ENCODE measurements at regions not wholly inside any gene's neighbourhood (a gene's known extent, or its start where the extent isn't known, plus 50 kb on each side); places are given as distances from the start of the nearest gene placed in this dataset.

DNA sequence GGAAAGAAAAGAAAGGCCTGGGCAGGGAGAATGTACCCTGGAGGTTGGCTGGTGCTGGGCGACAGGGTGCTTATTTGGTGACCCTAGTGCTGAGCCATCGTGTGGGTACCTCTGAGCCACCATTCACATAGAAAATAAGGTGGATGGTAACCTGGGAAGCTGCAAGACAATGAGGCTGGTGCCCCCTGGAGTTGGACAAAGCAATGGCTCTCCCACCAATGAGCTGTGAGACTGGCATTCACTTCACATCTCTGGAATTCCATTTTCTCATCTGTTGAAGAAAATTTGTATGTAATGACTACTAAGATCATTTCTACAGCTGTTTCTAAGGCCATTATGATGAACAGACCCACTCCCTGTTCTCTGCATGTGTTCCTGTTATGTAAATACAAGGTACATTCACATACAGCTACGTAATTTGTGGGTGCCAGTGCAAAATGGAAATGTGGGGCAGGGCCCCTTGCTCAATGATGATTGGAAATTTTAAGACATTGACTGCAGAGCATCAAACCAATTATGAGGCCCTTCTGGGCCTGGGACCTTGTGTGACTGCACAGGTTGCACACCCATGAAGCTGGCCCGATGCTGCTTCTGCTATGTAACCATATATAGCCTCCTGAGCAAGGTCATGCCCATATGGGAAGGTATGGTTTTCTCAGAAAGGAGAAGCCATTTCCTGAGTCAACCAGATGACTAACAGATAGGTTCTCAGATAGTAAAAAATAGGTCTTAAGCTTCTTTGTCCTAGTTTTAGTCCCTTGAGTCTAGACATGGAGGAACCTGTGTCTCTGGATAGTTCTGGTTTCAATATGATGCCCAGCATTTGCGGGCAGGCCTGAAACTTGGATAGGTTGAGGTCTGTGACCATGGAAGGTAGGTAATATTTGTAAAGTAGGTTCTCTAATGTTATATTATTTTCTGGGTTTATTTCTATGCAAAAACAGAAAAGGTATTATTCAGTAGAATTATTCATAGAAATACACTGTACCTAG is 63.4 kb upstream of the IGF1 start:
- no peak for DNase-seq
- intact Hi-C loops (cut with DNase I) = no loop called here

DNA sequence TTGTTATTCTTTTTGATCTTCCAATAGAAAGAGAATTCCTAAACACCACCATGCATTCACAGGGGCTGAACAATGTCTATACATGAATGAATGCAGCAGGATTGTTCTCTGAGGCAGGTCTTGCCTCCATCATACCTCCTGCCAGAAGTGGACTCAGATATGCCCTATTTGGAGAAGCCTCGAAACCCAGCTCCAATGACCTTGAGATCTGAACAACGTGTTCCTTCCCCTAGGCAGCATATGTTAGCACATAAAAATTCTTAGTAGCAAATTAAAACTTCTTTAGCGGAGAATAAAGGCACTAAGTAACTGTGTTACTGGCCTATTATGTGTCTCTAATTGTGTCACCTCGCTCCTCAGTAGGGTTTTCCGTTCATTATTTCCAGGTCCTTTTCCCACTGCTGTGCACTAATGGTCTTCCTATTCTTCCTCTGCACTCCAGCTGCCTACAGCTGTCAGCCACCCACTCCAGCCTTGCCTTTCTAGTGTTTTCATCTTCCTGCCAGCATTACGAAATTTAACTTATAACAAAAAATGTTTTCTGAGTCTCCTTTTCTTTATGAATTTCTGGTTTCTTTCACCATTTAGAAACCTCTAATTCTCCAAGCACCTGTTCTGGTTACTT is 62.6 kb upstream of the IGF1 start:
- no peak for DNase-seq
- intact Hi-C loops (cut with DNase I) = no loop called here

DNA sequence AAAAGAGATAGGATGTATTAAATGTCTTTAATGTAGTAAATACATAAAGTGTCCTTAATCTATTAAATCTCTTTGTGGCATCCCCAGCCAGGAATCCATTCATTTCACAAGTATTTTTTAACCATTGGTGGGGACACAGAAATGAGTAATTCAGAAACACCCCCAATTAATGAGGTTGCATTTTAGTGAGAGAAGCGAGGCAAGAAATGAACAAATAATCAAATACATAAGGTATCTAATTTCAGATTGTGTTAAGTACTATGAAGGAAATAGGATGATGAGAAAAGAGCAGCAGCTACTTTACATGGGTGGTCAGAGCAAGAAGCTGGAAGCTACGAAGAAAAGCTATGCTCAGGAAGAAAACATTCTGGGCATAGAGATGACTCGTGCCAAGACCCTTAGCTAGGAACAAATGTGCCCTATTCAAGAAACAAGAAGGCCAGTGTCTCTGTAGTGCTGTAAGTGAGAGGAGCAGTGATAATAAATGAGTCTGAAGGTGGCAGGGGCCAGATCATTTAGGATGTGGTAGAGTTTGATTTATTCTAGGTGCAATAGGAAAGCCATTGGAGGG is 60.5 kb upstream of the IGF1 start:
- intact Hi-C loops (cut with DNase I) = no loop called here
- DNase-seq = no peak

DNA sequence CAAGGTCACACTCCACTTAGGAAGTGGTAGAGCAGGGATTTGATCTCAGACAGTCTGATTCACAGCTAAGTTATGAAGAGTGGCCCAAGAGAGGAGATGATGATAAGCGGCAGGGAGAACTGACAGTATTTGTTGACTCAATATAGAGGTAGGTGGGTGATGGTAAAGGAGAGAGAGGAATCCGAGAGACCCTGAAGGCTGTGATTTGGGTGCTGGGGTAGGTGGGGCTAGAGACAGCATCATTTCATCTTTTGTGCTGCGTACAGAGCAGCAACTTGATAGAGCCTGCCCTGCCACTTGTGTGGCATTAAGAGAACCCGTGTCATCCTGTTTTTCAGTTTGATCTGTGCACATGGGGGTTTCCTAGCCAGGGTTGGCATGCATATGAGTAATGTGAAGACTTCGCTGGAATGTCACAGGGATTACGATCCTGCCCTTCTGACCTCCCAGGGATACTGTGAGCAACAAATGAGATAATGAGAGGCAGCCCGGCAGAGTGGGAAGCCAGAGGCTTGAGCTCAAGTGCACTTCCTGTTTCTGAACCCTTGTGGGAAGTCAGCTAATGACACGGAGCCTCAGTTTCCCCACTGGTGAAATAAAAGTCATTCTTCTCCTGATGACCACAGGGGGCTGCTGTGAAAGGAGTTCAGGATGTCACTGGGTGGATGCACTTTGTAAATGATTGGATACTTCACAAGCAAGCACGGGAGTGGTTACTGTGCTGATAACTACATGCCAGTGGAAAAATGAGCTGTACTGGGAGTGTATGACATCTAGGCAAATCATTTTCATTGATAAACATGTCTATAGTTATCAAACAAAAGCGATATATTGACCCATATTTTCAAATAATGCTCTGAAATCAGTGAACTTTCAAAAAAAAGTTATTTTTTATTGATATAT is 59.5 kb upstream of the IGF1 start:
- intact Hi-C loops (cut with DNase I) = no loop called here
- DNase-seq = no peak

DNA sequence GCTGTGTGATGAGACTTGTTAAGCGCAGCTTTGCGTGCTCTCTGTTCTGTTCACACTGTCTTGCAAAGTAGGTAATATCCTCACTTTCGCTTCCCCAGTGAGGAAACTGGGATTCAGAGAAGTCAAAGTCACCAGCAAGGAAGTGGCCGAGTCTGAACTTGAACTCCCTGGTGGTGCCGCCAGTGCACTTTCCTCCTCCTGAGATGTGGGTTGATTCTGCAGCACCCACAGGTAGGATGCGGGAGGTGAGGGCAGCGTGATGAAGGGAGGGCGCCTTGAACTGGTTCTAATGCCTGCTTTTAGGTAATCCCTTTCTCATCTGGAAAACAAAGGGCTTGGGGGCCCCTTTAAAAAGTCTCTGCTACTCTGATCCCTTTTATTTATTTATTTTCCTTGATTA is 54.9 kb upstream of the IGF1 start:
- peak in 1 of 10 donors; percentile 53 for DNase-seq
- intact Hi-C loops (cut with DNase I) = no loop called here

DNA sequence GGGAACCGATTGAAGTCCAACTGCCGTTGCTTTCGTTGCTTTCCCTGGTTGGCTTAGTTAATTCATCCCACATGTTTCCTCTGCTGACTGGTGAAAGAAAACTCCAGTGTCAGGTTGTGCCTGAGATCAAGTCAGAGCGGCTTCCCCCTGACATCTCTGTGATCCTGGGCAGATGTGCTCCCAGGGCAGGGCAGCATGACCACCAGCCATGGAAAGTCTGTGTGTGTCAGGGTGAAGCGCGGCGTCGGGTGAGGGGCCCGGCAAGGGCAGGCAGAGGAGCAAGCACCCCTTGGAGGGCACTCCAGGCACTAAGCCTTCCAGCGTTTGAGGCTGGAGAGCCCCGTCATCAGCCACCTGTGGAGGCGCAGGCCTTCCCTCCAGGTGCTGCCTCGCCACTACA is 54.5 kb upstream of the IGF1 start:
- intact Hi-C loops (cut with DNase I) = no loop called here
- peak in 1 of 10 donors; percentile 59 for DNase-seq

DNA sequence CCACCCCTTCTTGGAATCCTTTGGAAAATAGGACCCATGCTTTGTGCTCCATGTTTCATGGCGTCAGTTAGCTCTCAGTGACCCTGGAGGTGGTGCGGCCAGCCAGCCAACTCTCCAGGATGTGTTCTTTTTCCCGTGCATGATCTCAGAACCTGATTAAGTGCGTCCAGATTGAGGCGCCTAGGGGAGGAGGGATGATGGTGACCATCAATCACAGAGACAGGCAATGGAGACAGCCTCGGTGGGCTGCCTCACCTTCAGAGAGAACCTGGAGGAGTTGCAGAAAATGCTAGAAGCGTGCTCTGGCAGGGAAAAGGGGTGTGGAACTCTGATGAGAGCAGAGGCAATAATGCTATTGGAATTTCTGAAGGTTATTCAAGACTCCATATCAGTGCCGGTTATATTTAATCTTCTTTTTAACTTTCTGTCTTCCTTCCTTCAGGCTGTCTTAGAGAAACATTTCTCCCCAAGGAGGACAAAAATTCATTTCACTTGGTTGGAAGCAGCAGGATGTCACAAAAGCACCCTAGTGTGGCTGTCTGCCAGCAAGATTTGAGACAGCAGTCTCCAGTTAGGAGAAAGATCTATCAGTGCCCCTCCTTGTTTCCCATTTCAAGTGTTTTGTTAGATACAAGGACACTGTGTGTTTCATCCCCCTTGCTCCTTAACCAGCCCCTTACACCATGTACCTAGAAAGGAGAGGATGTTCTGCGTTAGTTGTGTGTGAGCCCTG is 53.3 kb upstream of the IGF1 start:
- intact Hi-C loops (cut with DNase I) = no loop called here
- DNase-seq = peak in 1 of 10 donors; percentile 49

All from posterior cingulate gyrus (tissue), 11 donors.